GM23338 (cell line): ENCODE measurements at regions not wholly inside any gene's neighbourhood (a gene's known extent, or its start where the extent isn't known, plus 50 kb on each side); places are given as distances from the start of the nearest gene placed in this dataset.

Experiments used
- ATAC-seq: fragments of 200-7000 bp; cut with Tn5 transposase; 3 replicates; pipeline ENCODE4 v1.9.1; 2020
- DNase-seq: peaks from one replicate; pipeline ENCODE4 v3.0.0-alpha.2; 2015; ENCODE audit warnings: low spot score
- H2AFZ ChIP-seq: fragments of 200-600 bp; sonication (generic); 2 replicates; pipeline ENCODE4 v1.8.0; 2016; ENCODE audit warnings: antibody characterized with exemption, mild to moderate bottlenecking, moderate library complexity
- H3F3A ChIP-seq: fragments of 200-600 bp; sonication (generic); replicated peaks from 2 replicates; pipeline ENCODE4 v1.8.0; 2017; ENCODE audit warnings: antibody characterized with exemption, mixed run types, low read depth
- H3K27ac ChIP-seq: fragments of 200-600 bp; sonication (generic); 2 replicates; pipeline ENCODE4 v1.6.1; 2016; ENCODE audit warnings: low read depth
- H3K27me3 ChIP-seq: fragments of 200-600 bp; sonication (generic); 2 replicates; pipeline ENCODE4 v1.8.0; 2016; ENCODE audit warnings: mild to moderate bottlenecking, mixed run types, moderate library complexity; ENCODE audit not compliant: insufficient read depth
- H3K36me3 ChIP-seq: fragments of 200-600 bp; sonication (generic); 2 replicates; pipeline ENCODE4 v1.8.0; 2016; ENCODE audit warnings: mild to moderate bottlenecking; ENCODE audit not compliant: insufficient read depth
- H3K4me1 ChIP-seq: fragments of 200-600 bp; sonication (generic); 2 replicates; pipeline ENCODE4 v1.8.0; 2016; ENCODE audit warnings: mild to moderate bottlenecking, moderate library complexity; ENCODE audit not compliant: insufficient read depth
- H3K4me2 ChIP-seq: fragments of 200-600 bp; sonication (generic); 2 replicates; pipeline ENCODE4 v1.7.1; 2017; ENCODE audit warnings: mixed run types
- H3K4me3 ChIP-seq: fragments of 200-600 bp; sonication (generic); 2 replicates; pipeline ENCODE4 v1.6.1; 2016; ENCODE audit warnings: mixed run types
- H3K79me2 ChIP-seq: fragments of 200-600 bp; sonication (generic); replicated peaks from 2 replicates; pipeline ENCODE4 v1.8.0; 2017; ENCODE audit warnings: mild to moderate bottlenecking; ENCODE audit not compliant: insufficient read depth
- H3K9me2 ChIP-seq: fragments of 200-600 bp; sonication (generic); 2 replicates; pipeline ENCODE4 v1.8.0; 2017; ENCODE audit not compliant: insufficient read depth
- H4K20me1 ChIP-seq: fragments of 200-600 bp; sonication (generic); replicated peaks from 2 replicates; pipeline ENCODE4 v1.8.0; 2017; ENCODE audit warnings: mild to moderate bottlenecking; ENCODE audit not compliant: insufficient read depth
- H3K27ac Mint-ChIP-seq: 2 replicates; pipeline ENCODE4 v1.8.0; 2020; ENCODE audit warnings: inconsistent platforms, mild to moderate bottlenecking, moderate library complexity, mixed read lengths
- H3K27me3 Mint-ChIP-seq: 3 replicates; pipeline ENCODE4 v1.8.0; 2022; ENCODE audit warnings: low read depth, mild to moderate bottlenecking, moderate library complexity, mixed read lengths, inconsistent platforms; ENCODE audit not compliant: insufficient read depth, poor library complexity
- H3K36me3 Mint-ChIP-seq: 3 replicates; pipeline ENCODE4 v1.8.0; 2021; ENCODE audit warnings: low read depth, mild to moderate bottlenecking, inconsistent platforms, moderate library complexity, mixed read lengths
- H3K4me1 Mint-ChIP-seq: 3 replicates; pipeline ENCODE4 v1.8.0; 2020; ENCODE audit warnings: mild to moderate bottlenecking, inconsistent platforms, mixed read lengths
- H3K4me3 Mint-ChIP-seq: 3 replicates; pipeline ENCODE4 v1.8.0; 2021; ENCODE audit warnings: moderate library complexity, mild to moderate bottlenecking, inconsistent platforms, mixed read lengths
- H3K9me3 Mint-ChIP-seq: 3 replicates; pipeline ENCODE4 v1.8.0; 2020; ENCODE audit warnings: moderate library complexity, mild to moderate bottlenecking, inconsistent platforms, mixed read lengths
- CREB1 ChIP-seq: fragments of 250-450 bp; sonication (Bioruptor Pico); IDR thresholded peaks from 2 replicates; pipeline ENCODE4 v1.5.0; 2020; ENCODE audit warnings: low read depth, mild to moderate bottlenecking, moderate library complexity
- CTCF ChIP-seq, 2 experiments: fragments of 200-600 bp in 1 of 2; sonication (generic) in 1 of 2; conservative IDR thresholded peaks; 2 replicates each; pipeline versions ENCODE4 v1.5.1 to v1.6.1; 2016 to 2017; ENCODE audit warnings: antibody characterized with exemption in 2 of 2, low read depth in 2 of 2, mild to moderate bottlenecking in 2 of 2, moderate library complexity in 1 of 2
- ETS1 ChIP-seq: IDR thresholded peaks from 2 replicates; pipeline ENCODE4 v1.6.1; 2016; ENCODE audit warnings: antibody characterized with exemption
- EZH2 ChIP-seq: fragments of 200-600 bp; sonication (generic); IDR thresholded peaks from one replicate; pipeline ENCODE4 v1.8.0; 2017; ENCODE audit warnings: antibody characterized with exemption, mild to moderate bottlenecking, low read depth; ENCODE audit not compliant: unreplicated experiment
- EZH2phosphoT487 ChIP-seq: fragments of 200-600 bp; sonication (generic); IDR thresholded peaks from one replicate; pipeline ENCODE4 v1.8.1; 2018; ENCODE audit warnings: antibody characterized with exemption; ENCODE audit not compliant: unreplicated experiment
- JUNB ChIP-seq: IDR thresholded peaks from one replicate; pipeline ENCODE4 v1.6.1; 2016; ENCODE audit warnings: antibody characterized with exemption; ENCODE audit not compliant: unreplicated experiment
- NANOG ChIP-seq: IDR thresholded peaks from 2 replicates; pipeline ENCODE4 v1.6.1; 2016; ENCODE audit warnings: antibody characterized with exemption, borderline replicate concordance
- POLR2AphosphoS5 ChIP-seq: IDR thresholded peaks from 2 replicates; pipeline ENCODE4 v1.6.1; 2016; ENCODE audit warnings: antibody characterized with exemption, low read depth
- REST ChIP-seq: IDR thresholded peaks from one replicate; pipeline ENCODE4 v1.6.1; 2018; ENCODE audit warnings: antibody characterized with exemption; ENCODE audit not compliant: unreplicated experiment
- STAT1 ChIP-seq: IDR thresholded peaks from one replicate; pipeline ENCODE4 v1.6.1; 2016; ENCODE audit warnings: antibody characterized with exemption; ENCODE audit not compliant: unreplicated experiment
- ZNF114 ChIP-seq: fragments of 250-450 bp; sonication (Bioruptor Pico); IDR thresholded peaks from 2 replicates; pipeline ENCODE4 v1.5.0; 2020; ENCODE audit warnings: mild to moderate bottlenecking, moderate library complexity
- ZNF331 ChIP-seq: fragments of 250-450 bp; sonication (Bioruptor Pico); IDR thresholded peaks from 2 replicates; pipeline ENCODE4 v1.5.0; 2020; ENCODE audit warnings: low read depth, mild to moderate bottlenecking, moderate library complexity
- ZNF462 ChIP-seq: fragments of 250-450 bp; sonication (Bioruptor Pico); IDR thresholded peaks from 2 replicates; pipeline ENCODE4 v1.5.0; 2020; ENCODE audit warnings: mild to moderate bottlenecking, moderate library complexity

GRCh38 chr6:93624408-93624807 lies 205.0 kb upstream of the EPHA7 start:
- Histone ChIP-seq H2AFZ (no peak overlapping the region), H3F3A (no peaks in the 10 kb centered on the region), H3K79me2 (no peaks in the 10 kb centered on the region), H3K27me3 (no peaks in the 10 kb centered on the region), H3K36me3 (no peaks in the 10 kb centered on the region), H4K20me1 (no peaks in the 10 kb centered on the region), H3K27ac (no peak overlapping the region), H3K4me1 (no peaks in the 10 kb centered on the region), H3K4me2 (no peak overlapping the region), H3K9me2 (no peaks in the 10 kb centered on the region), H3K4me3 (no peak overlapping the region)
- ATAC-seq (no peak), DNase-seq (no peak)
- Mint-ChIP-seq H3K27ac (no peak overlapping the region), H3K4me3 (no peak overlapping the region), H3K27me3 (no peaks in the 10 kb centered on the region), H3K4me1 (no peaks in the 10 kb centered on the region), H3K36me3 (no peaks in the 10 kb centered on the region), H3K9me3 (no peaks in the 10 kb centered on the region)
- TF ChIP-seq JUNB, result no peak
- TF ChIP-seq STAT1, result no peak
- no peak for TF ChIP-seq CREB1 (CRISPR knock-in tag)
- no peak for TF ChIP-seq ETS1
- no peak for TF ChIP-seq POLR2AphosphoS5
- TF ChIP-seq CTCF (conservative IDR thresholded peaks at IDR 0.05; ENCODE audit: low read depth in 2 of 2), result no peak
- TF ChIP-seq REST, result no peak
- no peak for TF ChIP-seq EZH2
- no peak for TF ChIP-seq NANOG
- TF ChIP-seq EZH2phosphoT487, result no peak
- no peak for TF ChIP-seq ZNF114 (CRISPR knock-in tag)
- TF ChIP-seq ZNF331, result no peak
- no peak for TF ChIP-seq ZNF462
